ENCODE measurements at regions not wholly inside any gene's neighbourhood (a gene's known extent, or its start where the extent isn't known, plus 50 kb on each side); places are given as distances from the start of the nearest gene placed in this dataset.

DNA sequence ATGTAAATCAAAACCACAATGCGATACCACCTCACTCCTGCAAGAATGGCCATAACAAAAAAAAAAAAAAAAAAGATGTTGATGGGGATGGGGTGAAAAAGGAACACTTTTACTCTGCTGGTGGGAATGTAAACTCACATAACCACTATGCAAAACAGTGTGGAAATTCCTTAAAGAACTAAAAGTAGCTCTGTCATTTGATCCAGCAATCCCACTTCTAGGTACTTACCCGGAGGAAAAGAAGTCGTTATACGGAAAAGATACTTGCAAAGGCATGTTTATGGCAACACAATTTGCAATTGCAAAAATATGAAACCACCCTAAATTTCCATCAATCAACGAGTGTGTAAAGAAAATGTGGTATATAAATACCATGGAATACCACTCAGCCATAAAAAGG lies 205.0 kb downstream of the TENT4A start:
- TF ChIP-seq GATA2 (IDR thresholded peaks at IDR 0.05; ENCODE audit: low read depth, low read length) (no peak), GATA3 (IDR thresholded peaks at IDR 0.05; ENCODE audit: low read depth, low read length) (no peak)
